ENCODE measurements at regions not wholly inside any gene's neighbourhood (a gene's known extent, or its start where the extent isn't known, plus 50 kb on each side); places are given as distances from the start of the nearest gene placed in this dataset.

GRCh38 chr6:122220254-122220653 lies 179.2 kb upstream of the HSF2 start:
- Mint-ChIP-seq H3K27ac (no peak overlapping the region), H3K27me3 (no peaks in the 10 kb centered on the region), H3K4me3 (no peak overlapping the region), H3K36me3 (no peaks in the 10 kb centered on the region), H3K9me3 (peaks cover 0 to 3% (median 0%) of the 10 kb centered on the region in 7 donors), H3K4me1 (no peaks in the 10 kb centered on the region)
- Histone ChIP-seq H3K9me3 (ENCODE audit: control insufficient read depth in 2 of 2, low read length in 2 of 2) (no peaks in the 10 kb centered on the region), H3K27me3 (ENCODE audit: control insufficient read depth, insufficient read depth, low read length) (no peaks in the 10 kb centered on the region), H3K4me1 (ENCODE audit: control insufficient read depth, insufficient read depth, low read length, poor library complexity, severe bottlenecking) (no peaks in the 10 kb centered on the region), H3K4me3 (ENCODE audit: low read depth, low read length) (no peak overlapping the region), H3K36me3 (ENCODE audit: control insufficient read depth, insufficient read depth, low read length) (no peaks in the 10 kb centered on the region), H3K27ac (ENCODE audit: insufficient read depth, low read length, poor library complexity, severe bottlenecking) (no peak overlapping the region)
- DNase-seq, result no peak
- ATAC-seq (ENCODE audit: low read depth in 2 of 2), result no peak

GRCh38 chr6:122222761-122223160 lies 176.7 kb upstream of the HSF2 start:
- no peak overlapping the region for H3K27ac Mint-ChIP-seq
- no peaks in the 10 kb centered on the region for H3K4me1 ChIP-seq (ENCODE audit: control insufficient read depth, insufficient read depth, low read length, poor library complexity, severe bottlenecking)
- H3K27me3 ChIP-seq (ENCODE audit: control insufficient read depth, insufficient read depth, low read length), result no peaks in the 10 kb centered on the region
- H3K36me3 Mint-ChIP-seq, result no peaks in the 10 kb centered on the region
- peaks cover 0 to 6% (median 0%) of the 10 kb centered on the region in 7 donors for H3K9me3 Mint-ChIP-seq
- no peaks in the 10 kb centered on the region for H3K9me3 ChIP-seq (ENCODE audit: control insufficient read depth in 2 of 2, low read length in 2 of 2)
- no peaks in the 10 kb centered on the region for H3K36me3 ChIP-seq (ENCODE audit: control insufficient read depth, insufficient read depth, low read length)
- H3K4me1 Mint-ChIP-seq, result no peaks in the 10 kb centered on the region
- H3K4me3 Mint-ChIP-seq, result no peak overlapping the region
- H3K4me3 ChIP-seq (ENCODE audit: low read depth, low read length), result no peak overlapping the region
- ATAC-seq (ENCODE audit: low read depth in 2 of 2) (no peak), DNase-seq (no peak)
- no peaks in the 10 kb centered on the region for H3K27me3 Mint-ChIP-seq
- no peak overlapping the region for H3K27ac ChIP-seq (ENCODE audit: insufficient read depth, low read length, poor library complexity, severe bottlenecking)

DNA sequence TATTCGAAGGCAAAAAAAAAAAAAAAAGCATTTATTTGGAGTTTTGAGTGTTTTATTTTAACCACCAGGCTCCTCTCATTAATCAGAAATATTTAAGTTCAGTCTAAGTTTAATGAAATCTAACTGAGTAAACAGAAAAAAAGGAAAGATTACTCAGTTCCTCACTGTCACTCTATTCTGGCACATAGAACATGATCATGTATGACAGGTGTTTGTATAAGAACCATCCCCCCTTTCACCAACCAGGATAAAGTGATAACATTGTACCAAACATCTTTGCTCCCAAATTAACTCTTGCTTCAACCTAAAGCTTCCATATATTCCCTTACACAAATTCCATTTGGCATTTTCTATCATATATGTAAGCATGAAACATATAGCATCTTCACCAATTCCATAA lies 176.2 kb upstream of the HSF2 start:
- DNase-seq (no peak), ATAC-seq (ENCODE audit: low read depth in 2 of 2) (no peak)
- no peaks in the 10 kb centered on the region for H3K4me1 ChIP-seq (ENCODE audit: control insufficient read depth, insufficient read depth, low read length, poor library complexity, severe bottlenecking)
- Mint-ChIP-seq H3K36me3 (no peaks in the 10 kb centered on the region), H3K4me1 (no peaks in the 10 kb centered on the region), H3K27me3 (no peaks in the 10 kb centered on the region), H3K27ac (no peak overlapping the region), H3K9me3 (peaks cover 0 to 6% (median 0%) of the 10 kb centered on the region in 7 donors), H3K4me3 (no peak overlapping the region)
- H3K27me3 ChIP-seq (ENCODE audit: control insufficient read depth, insufficient read depth, low read length), result no peaks in the 10 kb centered on the region
- no peaks in the 10 kb centered on the region for H3K36me3 ChIP-seq (ENCODE audit: control insufficient read depth, insufficient read depth, low read length)
- no peak overlapping the region for H3K4me3 ChIP-seq (ENCODE audit: low read depth, low read length)
- no peak overlapping the region for H3K27ac ChIP-seq (ENCODE audit: insufficient read depth, low read length, poor library complexity, severe bottlenecking)
- no peaks in the 10 kb centered on the region for H3K9me3 ChIP-seq (ENCODE audit: control insufficient read depth in 2 of 2, low read length in 2 of 2)

DNA sequence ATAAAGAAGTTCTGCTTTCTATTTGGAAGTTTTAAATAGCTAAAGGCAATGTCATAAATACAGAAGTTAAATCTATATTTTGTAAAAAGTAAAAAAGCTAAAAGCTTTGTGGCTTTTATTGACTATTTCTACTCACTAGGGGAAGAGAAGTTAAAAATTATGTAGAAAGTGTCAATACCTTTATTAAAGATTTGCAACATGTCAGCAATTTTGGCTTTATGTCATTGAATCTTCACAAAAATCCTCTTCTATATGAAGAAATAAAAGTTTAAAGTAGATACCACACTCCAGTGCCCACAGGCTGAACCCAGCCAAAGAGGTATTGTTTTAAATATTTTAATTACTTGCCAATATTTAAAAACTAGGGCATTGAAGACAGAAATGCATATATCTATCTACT lies 160.6 kb upstream of the HSF2 start:
- Mint-ChIP-seq H3K4me3 (no peak overlapping the region), H3K36me3 (no peaks in the 10 kb centered on the region), H3K9me3 (peaks cover 0 to 17% (median 5%) of the 10 kb centered on the region in 7 donors), H3K27ac (no peak overlapping the region), H3K27me3 (no peaks in the 10 kb centered on the region), H3K4me1 (no peaks in the 10 kb centered on the region)
- no peak overlapping the region for H3K27ac ChIP-seq (ENCODE audit: insufficient read depth, low read length, poor library complexity, severe bottlenecking)
- H3K4me1 ChIP-seq (ENCODE audit: control insufficient read depth, insufficient read depth, low read length, poor library complexity, severe bottlenecking), result no peaks in the 10 kb centered on the region
- no peak overlapping the region for H3K4me3 ChIP-seq (ENCODE audit: low read depth, low read length)
- ATAC-seq (ENCODE audit: low read depth in 2 of 2) (no peak), DNase-seq (no peak)
- H3K27me3 ChIP-seq (ENCODE audit: control insufficient read depth, insufficient read depth, low read length), result no peaks in the 10 kb centered on the region
- peaks cover 0 to 13% of the 10 kb centered on the region in 2 experiments for H3K9me3 ChIP-seq (ENCODE audit: control insufficient read depth in 2 of 2, low read length in 2 of 2)
- no peaks in the 10 kb centered on the region for H3K36me3 ChIP-seq (ENCODE audit: control insufficient read depth, insufficient read depth, low read length)

GRCh38 chr6:122246906-122247658 lies 152.4 kb upstream of the HSF2 start:
- Mint-ChIP-seq H3K27ac (no peak overlapping the region), H3K9me3 (peaks cover 0 to 19% (median 3%) of the 10 kb centered on the region in 7 donors), H3K36me3 (no peaks in the 10 kb centered on the region), H3K4me3 (no peak overlapping the region), H3K27me3 (no peaks in the 10 kb centered on the region), H3K4me1 (no peaks in the 10 kb centered on the region)
- ATAC-seq (ENCODE audit: low read depth in 2 of 2) (no peak), DNase-seq (no peak)
- H3K27me3 ChIP-seq (ENCODE audit: control insufficient read depth, insufficient read depth, low read length), result no peaks in the 10 kb centered on the region
- no peak overlapping the region for H3K27ac ChIP-seq (ENCODE audit: insufficient read depth, low read length, poor library complexity, severe bottlenecking)
- peaks cover 0 to 16% of the 10 kb centered on the region in 2 experiments for H3K9me3 ChIP-seq (ENCODE audit: control insufficient read depth in 2 of 2, low read length in 2 of 2)
- no peaks in the 10 kb centered on the region for H3K4me1 ChIP-seq (ENCODE audit: control insufficient read depth, insufficient read depth, low read length, poor library complexity, severe bottlenecking)
- H3K36me3 ChIP-seq (ENCODE audit: control insufficient read depth, insufficient read depth, low read length), result no peaks in the 10 kb centered on the region
- H3K4me3 ChIP-seq (ENCODE audit: low read depth, low read length), result no peak overlapping the region

DNA sequence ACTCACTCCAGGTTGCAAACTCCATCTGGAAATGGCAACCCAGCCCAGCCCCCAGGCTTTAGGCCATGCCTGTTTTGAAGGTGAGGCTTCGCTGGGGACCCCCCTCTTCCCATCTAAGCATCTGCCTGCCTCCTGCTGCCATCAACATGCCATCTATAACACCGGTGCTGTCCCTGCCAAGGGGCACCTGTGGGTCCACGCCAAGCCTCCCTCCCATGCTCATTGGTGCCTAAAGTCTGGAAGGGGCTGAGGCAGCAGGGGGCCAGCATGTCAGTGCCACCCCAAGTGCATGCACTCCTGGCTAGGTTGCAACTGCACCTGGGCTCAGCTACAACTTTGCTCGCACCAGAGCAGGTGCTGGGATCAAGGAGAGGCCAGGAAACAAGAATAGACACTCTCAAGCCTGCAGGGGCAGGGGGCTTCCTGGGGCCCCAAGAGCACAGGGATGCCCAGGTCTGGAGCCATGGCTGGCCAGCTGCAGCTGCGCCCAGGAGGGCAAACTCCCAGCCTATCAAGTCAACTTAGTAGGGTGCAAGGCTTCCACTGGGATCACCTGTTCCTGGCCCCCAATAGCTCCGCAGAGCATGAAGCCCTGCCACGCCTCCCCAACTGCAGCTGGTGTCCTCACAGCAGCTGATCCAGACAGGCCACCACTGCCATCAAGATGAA lies 151.3 kb upstream of the HSF2 start:
- ATAC-seq (ENCODE audit: low read depth in 2 of 2), result no peak
- H3K9me3 ChIP-seq (ENCODE audit: control insufficient read depth in 2 of 2, low read length in 2 of 2), result peaks cover 0 to 5% of the 10 kb centered on the region in 2 experiments
- no peaks in the 10 kb centered on the region for H3K27me3 Mint-ChIP-seq
- H3K4me1 ChIP-seq (ENCODE audit: control insufficient read depth, insufficient read depth, low read length, poor library complexity, severe bottlenecking), result no peaks in the 10 kb centered on the region
- H3K9me3 Mint-ChIP-seq, result peaks cover 0 to 14% (median 3%) of the 10 kb centered on the region in 7 donors
- no peaks in the 10 kb centered on the region for H3K4me1 Mint-ChIP-seq
- no peak overlapping the region for H3K27ac Mint-ChIP-seq
- no peak for DNase-seq
- no peak overlapping the region for H3K27ac ChIP-seq (ENCODE audit: insufficient read depth, low read length, poor library complexity, severe bottlenecking)
- no peak overlapping the region for H3K4me3 ChIP-seq (ENCODE audit: low read depth, low read length)
- H3K36me3 ChIP-seq (ENCODE audit: control insufficient read depth, insufficient read depth, low read length), result no peaks in the 10 kb centered on the region
- H3K27me3 ChIP-seq (ENCODE audit: control insufficient read depth, insufficient read depth, low read length), result no peaks in the 10 kb centered on the region
- no peaks in the 10 kb centered on the region for H3K36me3 Mint-ChIP-seq
- H3K4me3 Mint-ChIP-seq, result no peak overlapping the region

GRCh38 chr6:122248844-122249243 lies 150.6 kb upstream of the HSF2 start:
- Histone ChIP-seq H3K27ac (ENCODE audit: insufficient read depth, low read length, poor library complexity, severe bottlenecking) (no peak overlapping the region), H3K4me1 (ENCODE audit: control insufficient read depth, insufficient read depth, low read length, poor library complexity, severe bottlenecking) (no peaks in the 10 kb centered on the region), H3K9me3 (ENCODE audit: control insufficient read depth in 2 of 2, low read length in 2 of 2) (peaks cover 0 to 4% of the 10 kb centered on the region in 2 experiments), H3K36me3 (ENCODE audit: control insufficient read depth, insufficient read depth, low read length) (no peaks in the 10 kb centered on the region), H3K4me3 (ENCODE audit: low read depth, low read length) (no peak overlapping the region), H3K27me3 (ENCODE audit: control insufficient read depth, insufficient read depth, low read length) (no peaks in the 10 kb centered on the region)
- no peak overlapping the region for H3K27ac Mint-ChIP-seq
- no peaks in the 10 kb centered on the region for H3K27me3 Mint-ChIP-seq
- ATAC-seq (ENCODE audit: low read depth in 2 of 2) (no peak), DNase-seq (no peak)
- H3K36me3 Mint-ChIP-seq, result no peaks in the 10 kb centered on the region
- H3K9me3 Mint-ChIP-seq, result peaks cover 0 to 8% (median 2%) of the 10 kb centered on the region in 7 donors
- H3K4me3 Mint-ChIP-seq, result no peak overlapping the region
- H3K4me1 Mint-ChIP-seq, result no peaks in the 10 kb centered on the region

DNA sequence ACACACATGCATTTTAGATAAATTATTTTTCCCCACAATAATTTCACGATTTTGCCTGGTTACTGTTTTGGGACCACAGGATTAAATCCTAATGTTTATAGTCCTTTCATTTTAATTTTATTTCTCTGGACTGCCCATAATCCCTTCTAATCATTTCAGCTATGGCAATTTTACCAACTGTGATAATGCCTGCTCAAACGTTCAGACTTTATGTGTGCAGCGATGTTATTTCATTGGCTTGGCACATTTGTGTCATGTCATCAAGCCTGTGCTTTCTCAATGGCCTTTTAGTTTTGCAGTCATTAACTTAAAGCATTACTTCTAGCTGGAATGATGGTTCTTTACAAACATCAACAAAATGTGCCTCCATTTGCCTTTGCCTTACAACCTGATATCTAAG lies 140.6 kb upstream of the HSF2 start:
- Histone ChIP-seq H3K27ac (ENCODE audit: insufficient read depth, low read length, poor library complexity, severe bottlenecking) (no peak overlapping the region), H3K4me1 (ENCODE audit: control insufficient read depth, insufficient read depth, low read length, poor library complexity, severe bottlenecking) (no peaks in the 10 kb centered on the region), H3K36me3 (ENCODE audit: control insufficient read depth, insufficient read depth, low read length) (no peaks in the 10 kb centered on the region), H3K9me3 (ENCODE audit: control insufficient read depth in 2 of 2, low read length in 2 of 2) (no peaks in the 10 kb centered on the region), H3K27me3 (ENCODE audit: control insufficient read depth, insufficient read depth, low read length) (no peaks in the 10 kb centered on the region), H3K4me3 (ENCODE audit: low read depth, low read length) (no peak overlapping the region)
- Mint-ChIP-seq H3K4me3 (no peak overlapping the region), H3K36me3 (no peaks in the 10 kb centered on the region), H3K4me1 (no peaks in the 10 kb centered on the region), H3K27me3 (no peaks in the 10 kb centered on the region), H3K9me3 (peaks cover 0 to 4% (median 0%) of the 10 kb centered on the region in 7 donors), H3K27ac (no peak overlapping the region)
- ATAC-seq (ENCODE audit: low read depth in 2 of 2), result no peak
- DNase-seq, result no peak

All from CD4-positive, CD25-positive, alpha-beta regulatory T cell (primary cell).